Thymus (tissue), 11 donors: ENCODE measurements at regions not wholly inside any gene's neighbourhood (a gene's known extent, or its start where the extent isn't known, plus 50 kb on each side); places are given as distances from the start of the nearest gene placed in this dataset.

Source experiments
- DNase-seq, 9 donors: peaks; one replicate each; pipeline ENCODE4 v3.0.0-alpha.2; 2013; ENCODE audit warnings: low spot score in 9 of 9, low read depth in 6 of 9, missing footprints in 1 of 9
- H3K27ac ChIP-seq, 2 donors: one replicate each; pipeline ENCODE4 v1.5.1; 2013; ENCODE audit warnings: control low read depth in 1 of 2, low read depth in 1 of 2, low read length in 1 of 2, mild to moderate bottlenecking in 1 of 2, moderate library complexity in 1 of 2
- H3K27me3 ChIP-seq, 2 donors: one replicate each; pipeline ENCODE4 v1.5.1; 2013; ENCODE audit warnings: low read length in 1 of 2; ENCODE audit not compliant: control insufficient read depth in 2 of 2, insufficient read depth in 1 of 2
- H3K36me3 ChIP-seq, 2 donors: one replicate each; pipeline ENCODE4 v1.5.1; 2013; ENCODE audit warnings: low read length in 1 of 2, mild to moderate bottlenecking in 1 of 2, moderate library complexity in 1 of 2; ENCODE audit not compliant: control insufficient read depth in 2 of 2, insufficient read depth in 2 of 2
- H3K4me1 ChIP-seq, 2 donors: one replicate each; pipeline ENCODE4 v1.5.1; 2013; ENCODE audit warnings: low read length in 2 of 2; ENCODE audit not compliant: control insufficient read depth in 2 of 2, insufficient read depth in 2 of 2
- H3K4me3 ChIP-seq, 2 donors: one replicate each; pipeline ENCODE4 v1.5.1; 2013; ENCODE audit warnings: low read length in 2 of 2, control low read depth in 1 of 2, mild to moderate bottlenecking in 1 of 2
- H3K9me3 ChIP-seq, 2 donors: one replicate each; pipeline ENCODE4 v1.5.1; 2013; ENCODE audit warnings: low read length in 1 of 2, mild to moderate bottlenecking in 1 of 2; ENCODE audit not compliant: control insufficient read depth in 2 of 2, insufficient read depth in 1 of 2
- WGBS: extraction: QIAGEN DNeasy Blood & Tissue Kit; methylation state at CpG from one replicate; pipeline ENCODE4 v1.1.7; 2013; 5-methylcytosine and 5-hydroxymethylcytosine counted together
- donor health status: healthy.

- Histone ChIP-seq H3K36me3 (no peaks in the 10 kb centered on the region), H3K27me3 (no peaks in the 10 kb centered on the region), H3K4me1 (no peaks in the 10 kb centered on the region), H3K27ac (no peak overlapping the region), H3K4me3 (no peak overlapping the region), H3K9me3 (no peaks in the 10 kb centered on the region)
- WGBS, result 89% methylated on average over 3 of the region's 3 CpGs
- no peak for DNase-seq
Observed at GRCh38 chr6:67353861-67354260, 1281.2 kb upstream of the ADGRB3 start.

GRCh38 chr6:67352717-67353116, 1282.4 kb upstream of the ADGRB3 start:
- Histone ChIP-seq H3K27ac (no peak overlapping the region), H3K36me3 (no peaks in the 10 kb centered on the region), H3K4me3 (no peak overlapping the region), H3K9me3 (peaks cover 0 to 7% of the 10 kb centered on the region in 2 donors), H3K27me3 (no peaks in the 10 kb centered on the region), H3K4me1 (no peaks in the 10 kb centered on the region)
- 86% methylated on average over 10 of the region's 10 CpGs for WGBS
- DNase-seq, result no peak

- H3K9me3 ChIP-seq, result peaks cover 0 to 18% of the 10 kb centered on the region in 2 donors
- H3K27ac ChIP-seq, result no peak overlapping the region
- no peaks in the 10 kb centered on the region for H3K4me1 ChIP-seq
- no peaks in the 10 kb centered on the region for H3K27me3 ChIP-seq
- 96% methylated on average over 4 of the region's 4 CpGs for WGBS
- no peak overlapping the region for H3K4me3 ChIP-seq
- DNase-seq, result no peak
- H3K36me3 ChIP-seq, result no peaks in the 10 kb centered on the region
Observed at GRCh38 chr6:67350729-67351128, 1284.4 kb upstream of the ADGRB3 start.

- Histone ChIP-seq H3K4me3 (no peak overlapping the region), H3K4me1 (no peaks in the 10 kb centered on the region), H3K36me3 (no peaks in the 10 kb centered on the region), H3K27me3 (no peaks in the 10 kb centered on the region), H3K27ac (no peak overlapping the region), H3K9me3 (peaks cover 0 to 18% of the 10 kb centered on the region in 2 donors)
- WGBS, result 88% methylated on average over 7 of the region's 7 CpGs
- no peak for DNase-seq
Observed at GRCh38 chr6:67345946-67346345, 1289.1 kb upstream of the ADGRB3 start.

- no peak overlapping the region for H3K4me3 ChIP-seq
Observed at GRCh38 chr6:67336014-67336413, 1299.1 kb upstream of the ADGRB3 start.

GRCh38 chr6:67331304-67331703, 1303.8 kb upstream of the ADGRB3 start:
- Histone ChIP-seq H3K36me3 (no peaks in the 10 kb centered on the region), H3K27ac (no peak overlapping the region), H3K9me3 (peaks cover 0 to 3% of the 10 kb centered on the region in 2 donors), H3K4me1 (no peaks in the 10 kb centered on the region), H3K4me3 (no peak overlapping the region), H3K27me3 (no peaks in the 10 kb centered on the region)
- no peak for DNase-seq

More at GRCh38 chr6:67336014-67336413, 1299.1 kb upstream of the ADGRB3 start:
- H3K27ac ChIP-seq, result no peak overlapping the region
- H3K27me3 ChIP-seq, result no peaks in the 10 kb centered on the region
- no peaks in the 10 kb centered on the region for H3K4me1 ChIP-seq
- no peaks in the 10 kb centered on the region for H3K36me3 ChIP-seq
- no peak for DNase-seq
- WGBS, result 87% methylated on average over 3 of the region's 3 CpGs
- peaks cover 0 to 3% of the 10 kb centered on the region in 2 donors for H3K9me3 ChIP-seq

- Histone ChIP-seq H3K36me3 (no peaks in the 10 kb centered on the region), H3K9me3 (no peaks in the 10 kb centered on the region), H3K4me1 (no peaks in the 10 kb centered on the region), H3K4me3 (no peak overlapping the region), H3K27ac (no peak overlapping the region), H3K27me3 (no peaks in the 10 kb centered on the region)
- no peak for DNase-seq
- WGBS, result 72% methylated on average over 2 of the region's 2 CpGs
Observed at GRCh38 chr6:67328269-67328668, 1306.8 kb upstream of the ADGRB3 start.

GRCh38 chr6:67300430-67301040, 1334.5 kb upstream of the ADGRB3 start:
- H3K36me3 ChIP-seq, result no peaks in the 10 kb centered on the region
- no peaks in the 10 kb centered on the region for H3K4me1 ChIP-seq
- WGBS, result 92% methylated on average over 12 of the region's 12 CpGs
- peaks cover 1 to 7% of the 10 kb centered on the region in 2 donors for H3K9me3 ChIP-seq
- no peak overlapping the region for H3K4me3 ChIP-seq
- no peaks in the 10 kb centered on the region for H3K27me3 ChIP-seq
- DNase-seq, result no peak
- no peak overlapping the region for H3K27ac ChIP-seq

- no peak for DNase-seq
- Histone ChIP-seq H3K4me3 (no peak overlapping the region), H3K4me1 (no peaks in the 10 kb centered on the region), H3K36me3 (no peaks in the 10 kb centered on the region), H3K27ac (no peak overlapping the region), H3K27me3 (no peaks in the 10 kb centered on the region), H3K9me3 (no peaks in the 10 kb centered on the region)
- 81% methylated on average over 2 of the region's 2 CpGs for WGBS
Observed at GRCh38 chr6:67292169-67292568, 1342.9 kb upstream of the ADGRB3 start.

- DNase-seq, result no peak
- no peaks in the 10 kb centered on the region for H3K4me1 ChIP-seq
- no peaks in the 10 kb centered on the region for H3K36me3 ChIP-seq
- no peaks in the 10 kb centered on the region for H3K9me3 ChIP-seq
- H3K27me3 ChIP-seq, result no peaks in the 10 kb centered on the region
- H3K4me3 ChIP-seq, result no peak overlapping the region
- no peak overlapping the region for H3K27ac ChIP-seq
Observed at GRCh38 chr6:67287566-67287965, 1347.5 kb upstream of the ADGRB3 start.
